HepG2 (cell line): ENCODE measurements at regions not wholly inside any gene's neighbourhood (a gene's known extent, or its start where the extent isn't known, plus 50 kb on each side); places are given as distances from the start of the nearest gene placed in this dataset.

Experiments used
- ATAC-seq: fragments of 200-7000 bp; cut with Tn5 transposase; 3 replicates; pipeline ENCODE4 v1.9.1; 2020; ENCODE audit warnings: mild to moderate bottlenecking, moderate library complexity
- BruUV-seq: library from RNA; stranded (reverse); fragments of 400-500 nt; replicated peaks from 2 replicates; lab custom pipeline; 2021; lab: Mats Ljungman, UMichigan
- CTCF ChIA-PET: fragments of 300-600 bp; formaldehyde crosslinking; extraction: SDS; loops from one replicate; lab custom pipeline; 2021; ENCODE audit warnings: low total read pairs, inconsistent platforms, low intra/inter-chr PET ratio; lab: Yijun Ruan, JAX
- POLR2A ChIA-PET: fragments of 350-600 bp; sonication (Branson Sonifier 250); formaldehyde crosslinking; loops from one replicate; lab custom pipeline; 2020; ENCODE audit warnings: antibody characterized with exemption, inconsistent platforms; lab: Yijun Ruan, JAX
- DNase-seq: peaks from one replicate; pipeline ENCODE4 v3.0.0-alpha.2; 2015; ENCODE audit warnings: low spot score
- FAIRE-seq: peaks from 3 replicates; lab custom pipeline; 2011; peaks lifted over from hg19 to GRCh38; lab: Jason Lieb, UNC
- H2AFZ ChIP-seq: one replicate; pipeline ENCODE4 v1.6.1; 2011; ENCODE audit warnings: low read length, inconsistent platforms
- H3K27ac ChIP-seq: fragments of 300-600 bp; 3 replicates; pipeline ENCODE4 v1.8.0; 2011; ENCODE audit warnings: mixed run types, mild to moderate bottlenecking, mixed read lengths, low read length, inconsistent platforms; ENCODE audit not compliant: insufficient read depth; ENCODE audit errors: extremely low read length
- H3K27me3 ChIP-seq, 2 experiments: fragments of 200-600 bp in 1 of 2; 2 replicates in 1 of 2; 3 replicates in 1 of 2; pipeline versions ENCODE4 v1.6.0 to v1.8.0; 2011; ENCODE audit warnings: low read length in 2 of 2, mild to moderate bottlenecking in 2 of 2, moderate library complexity in 2 of 2, inconsistent platforms in 1 of 2; ENCODE audit not compliant: insufficient read depth in 2 of 2, control insufficient read depth in 1 of 2
- H3K36me3 ChIP-seq, 2 experiments: fragments of 200-600 bp in 1 of 2; replicated peaks in 1 of 2; 2 replicates in 1 of 2; 3 replicates in 1 of 2; pipeline versions ENCODE4 v1.5.1 to v1.8.0; 2011; ENCODE audit warnings: low read length in 2 of 2, inconsistent platforms in 1 of 2; ENCODE audit not compliant: insufficient read depth in 2 of 2, control insufficient read depth in 1 of 2
- H3K4me1 ChIP-seq: 2 replicates; pipeline ENCODE4 v1.5.1; 2012; ENCODE audit warnings: low read length, inconsistent platforms; ENCODE audit not compliant: insufficient read depth
- H3K4me2 ChIP-seq: 2 replicates; pipeline ENCODE4 v1.6.0; 2011; ENCODE audit warnings: low read depth, low read length, inconsistent platforms
- H3K4me3 ChIP-seq, 3 experiments: fragments of 200-600 bp in 1 of 3; sonication (generic), shearing (Covaris generic) in 1 of 3; replicated peaks in 1 of 3; 2 replicates each; pipeline ENCODE4 v1.5.1; 2011 to 2016; ENCODE audit warnings: low read length in 3 of 3, inconsistent platforms in 2 of 3, low read depth in 2 of 3, mild to moderate bottlenecking in 2 of 3, control low read depth in 1 of 3, mixed read lengths in 1 of 3; ENCODE audit not compliant: insufficient read depth in 1 of 3
- H3K79me2 ChIP-seq: one replicate; pipeline ENCODE4 v1.6.1; 2011; ENCODE audit warnings: low read length, inconsistent platforms; ENCODE audit not compliant: insufficient read depth
- H3K9ac ChIP-seq: 2 replicates; pipeline ENCODE4 v1.6.0; 2011; ENCODE audit warnings: mild to moderate bottlenecking, low read depth, low read length, inconsistent platforms; ENCODE audit not compliant: insufficient read depth
- H3K9me3 ChIP-seq: 2 replicates; pipeline ENCODE4 v1.5.1; 2012; ENCODE audit warnings: mild to moderate bottlenecking, low read length
- H4K20me1 ChIP-seq: 2 replicates; pipeline ENCODE4 v1.6.0; 2011; ENCODE audit warnings: inconsistent platforms, mild to moderate bottlenecking, low read length, moderate library complexity; ENCODE audit not compliant: insufficient read depth
- HIC2 ChIP-seq: sonication (generic); formaldehyde crosslinking; IDR thresholded peaks from 2 replicates; pipeline ENCODE4 v1.9.0; 2022; ENCODE audit warnings: low read depth, missing genetic modification reagents
- MIER3 ChIP-seq: IDR thresholded peaks from 2 replicates; pipeline ENCODE4 v1.6.1; 2016; ENCODE audit warnings: missing compliant biosample characterization, borderline replicate concordance
- ZMAT3 ChIP-seq: sonication (generic); formaldehyde crosslinking; conservative IDR thresholded peaks from 2 replicates; pipeline ENCODE4 v1.7.0; 2021; ENCODE audit warnings: missing genetic modification reagents
- ZNF563 ChIP-seq: sonication (generic); formaldehyde crosslinking; IDR thresholded peaks from 2 replicates; pipeline ENCODE4 v1.8.0; 2022; ENCODE audit warnings: mild to moderate bottlenecking, moderate library complexity, missing genetic modification reagents
- ZNF704 ChIP-seq: sonication (generic); formaldehyde crosslinking; IDR thresholded peaks from 2 replicates; pipeline ENCODE4 v1.8.1; 2023; ENCODE audit warnings: mild to moderate bottlenecking, inconsistent platforms, moderate library complexity, missing genetic modification reagents, borderline replicate concordance
- ZNF773 ChIP-seq: sonication (generic); formaldehyde crosslinking; IDR thresholded peaks from 2 replicates; pipeline ENCODE4 v1.4.0; 2020; ENCODE audit warnings: missing genetic modification reagents, borderline replicate concordance
- ZNF879 ChIP-seq: sonication (generic); formaldehyde crosslinking; IDR thresholded peaks from 2 replicates; pipeline ENCODE4 v1.8.1; 2023; ENCODE audit warnings: missing genetic modification reagents
- ZXDC ChIP-seq: sonication (generic); formaldehyde crosslinking; IDR thresholded peaks from 2 replicates; pipeline ENCODE4 v1.5.0; 2020; ENCODE audit warnings: mild to moderate bottlenecking, missing genetic modification reagents
- WGBS: methylation state at CpG from one replicate; pipeline ENCODE4 v1.1.6; 2017; ENCODE audit warnings: low lambda C conversion rate; 5-methylcytosine and 5-hydroxymethylcytosine counted together
- in situ Hi-C: cut with HindIII; loops from 2 replicates; pipeline ENCODE4 v1.10.0; 2017; ENCODE audit warnings: low pct_unique_long_range_greater_than_20kb; ENCODE audit not compliant: extremely low pct_ligation_motif_present
- intact Hi-C: fragments of 100-400 bp; cut with micrococcal nuclease; formaldehyde crosslinking; loops from one replicate; pipeline ENCODE4 v1.10.0; 2022; ENCODE audit not compliant: unreplicated experiment

DNA sequence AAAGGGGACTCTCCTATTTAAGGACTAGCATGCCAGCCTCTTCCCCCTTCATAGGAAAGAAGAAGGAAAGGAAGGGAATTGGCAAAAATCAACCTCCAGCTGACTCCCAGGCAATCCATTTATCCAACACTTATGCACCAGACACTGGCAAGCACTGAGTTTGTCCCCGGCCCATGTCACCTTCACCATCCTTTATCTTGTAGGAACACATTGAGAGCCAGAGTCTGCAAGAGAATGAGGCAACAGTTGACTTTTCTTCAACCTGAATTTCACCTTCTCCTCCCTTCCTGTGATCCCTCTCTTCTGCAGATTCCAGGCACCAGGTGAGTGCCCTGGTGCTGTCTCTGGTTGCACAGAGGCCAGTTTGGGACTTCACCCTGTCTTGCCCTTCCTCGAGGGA lies 264.3 kb upstream of the ECI2 start:
- H3K27ac ChIP-seq: no peak overlapping the region
- in situ Hi-C loops: no loop called here
- no peak overlapping the region for H3K9ac ChIP-seq
- no peak overlapping the region for H3K4me3 ChIP-seq
- TF ChIP-seq ZNF563 (CRISPR knock-in tag) (no peak), ZMAT3 (CRISPR knock-in tag) (no peak), MIER3 (CRISPR knock-in tag) (no peak), ZXDC (no peak), ZNF879 (no peak), HIC2 (CRISPR knock-in tag) (no peak), ZNF773 (no peak), ZNF704 (CRISPR knock-in tag) (no peak)
- no peak for ATAC-seq
- no peaks in the 10 kb centered on the region for H3K9me3 ChIP-seq
- no TSS peak for BruUV-seq
- H3K27me3 ChIP-seq: peaks cover 0 to 29% of the 10 kb centered on the region in 2 experiments; a peak in 3 of 5 replicates
- intact Hi-C loops: no loop called here
- POLR2A ChIA-PET: no interaction called here
- H3K4me2 ChIP-seq: no peak overlapping the region
- no peaks in the 10 kb centered on the region for H3K36me3 ChIP-seq
- no peak overlapping the region for H2AFZ ChIP-seq
- no peaks in the 10 kb centered on the region for H3K79me2 ChIP-seq
- no peak for FAIRE-seq
- CTCF ChIA-PET: no interaction called here
- H4K20me1 ChIP-seq: no peaks in the 10 kb centered on the region
- 0 out of 2 replicates have a peak, but pooled peaks cover 6% of the 10 kb centered on the region for H3K4me1 ChIP-seq
- no peak for DNase-seq
- WGBS: 0% methylated on average over 2 of the region's 2 CpGs
